A673 (cell line): ENCODE measurements at regions not wholly inside any gene's neighbourhood (a gene's known extent, or its start where the extent isn't known, plus 50 kb on each side); places are given as distances from the start of the nearest gene placed in this dataset.

Experiments
- BruUV-seq: library from RNA; stranded (reverse); fragments of 400-500 nt; replicated peaks from 2 replicates; lab custom pipeline; 2021; lab: Mats Ljungman, UMichigan
- CTCF ChIA-PET: fragments of 300-600 bp; sonication (Branson Sonifier 250); formaldehyde crosslinking; loops from one replicate; lab custom pipeline; 2022; ENCODE audit warnings: antibody characterized with exemption; lab: Charles Lee
- POLR2A ChIA-PET: fragments of 300-600 bp; sonication (Branson Sonifier 250); formaldehyde crosslinking; loops from one replicate; lab custom pipeline; 2022; ENCODE audit warnings: antibody characterized with exemption; ENCODE audit not compliant: low non-redundant PET; lab: Charles Lee
- DNase-seq: peaks from one replicate; pipeline ENCODE4 v3.0.0-alpha.2; 2015; ENCODE audit warnings: low spot score
- H3K27ac ChIP-seq: fragments of 200-600 bp; sonication (generic); 2 replicates; pipeline ENCODE4 v1.5.1; 2016; ENCODE audit warnings: mixed run types, low read depth, mild to moderate bottlenecking, mixed read lengths, antibody characterized with exemption, low read length; ENCODE audit not compliant: poor library complexity, severe bottlenecking
- H3K27me3 ChIP-seq: fragments of 200-600 bp; sonication (generic); replicated peaks from 2 replicates; pipeline ENCODE4 v1.6.1; 2017; ENCODE audit warnings: mixed run types, low read depth, mild to moderate bottlenecking, mixed read lengths, antibody characterized with exemption, low read length; ENCODE audit not compliant: insufficient read depth, poor library complexity
- H3K36me3 ChIP-seq: fragments of 200-600 bp; sonication (generic); 2 replicates; pipeline ENCODE4 v1.6.1; 2016; ENCODE audit warnings: mixed run types, mild to moderate bottlenecking, mixed read lengths, antibody characterized with exemption, low read length; ENCODE audit not compliant: insufficient read depth, poor library complexity, severe bottlenecking
- H3K4me1 ChIP-seq: fragments of 200-600 bp; sonication (generic); 2 replicates; pipeline ENCODE4 v1.6.1; 2017; ENCODE audit warnings: mixed run types, mild to moderate bottlenecking, mixed read lengths, antibody characterized with exemption, low read length; ENCODE audit not compliant: insufficient read depth, poor library complexity, severe bottlenecking
- H3K4me3 ChIP-seq: fragments of 200-600 bp; sonication (generic); 2 replicates; pipeline ENCODE4 v1.5.1; 2016; ENCODE audit warnings: low read depth, mixed run types, mild to moderate bottlenecking, mixed read lengths, low read length; ENCODE audit not compliant: poor library complexity, severe bottlenecking
- H3K9me3 ChIP-seq: fragments of 200-600 bp; sonication (generic); 2 replicates; pipeline ENCODE4 v1.6.1; 2016; ENCODE audit warnings: mixed run types, low read depth, mild to moderate bottlenecking, mixed read lengths, antibody characterized with exemption, low read length; ENCODE audit not compliant: poor library complexity, severe bottlenecking
- EZH2 ChIP-seq: fragments of 200-600 bp; sonication (generic); IDR thresholded peaks from 2 replicates; pipeline ENCODE4 v1.6.1; 2017; ENCODE audit warnings: borderline replicate concordance, low read depth, mild to moderate bottlenecking, mixed read lengths, antibody characterized with exemption, low read length; ENCODE audit not compliant: poor library complexity, severe bottlenecking
- intact Hi-C: fragments of 100-400 bp; cut with micrococcal nuclease; formaldehyde crosslinking; loops from one replicate; pipeline ENCODE4 v1.10.0; 2022; ENCODE audit not compliant: unreplicated experiment
- TF ChIP-seq, protein P1 (sequence below): fragments of 300-800, 200-600 bp; sonication (generic); conservative IDR thresholded peaks from 2 replicates; pipeline ENCODE4 v1.5.1; 2017; ENCODE audit warnings: low read depth, mild to moderate bottlenecking, antibody characterized with exemption, low read length, moderate library complexity, mixed read lengths

DNA sequence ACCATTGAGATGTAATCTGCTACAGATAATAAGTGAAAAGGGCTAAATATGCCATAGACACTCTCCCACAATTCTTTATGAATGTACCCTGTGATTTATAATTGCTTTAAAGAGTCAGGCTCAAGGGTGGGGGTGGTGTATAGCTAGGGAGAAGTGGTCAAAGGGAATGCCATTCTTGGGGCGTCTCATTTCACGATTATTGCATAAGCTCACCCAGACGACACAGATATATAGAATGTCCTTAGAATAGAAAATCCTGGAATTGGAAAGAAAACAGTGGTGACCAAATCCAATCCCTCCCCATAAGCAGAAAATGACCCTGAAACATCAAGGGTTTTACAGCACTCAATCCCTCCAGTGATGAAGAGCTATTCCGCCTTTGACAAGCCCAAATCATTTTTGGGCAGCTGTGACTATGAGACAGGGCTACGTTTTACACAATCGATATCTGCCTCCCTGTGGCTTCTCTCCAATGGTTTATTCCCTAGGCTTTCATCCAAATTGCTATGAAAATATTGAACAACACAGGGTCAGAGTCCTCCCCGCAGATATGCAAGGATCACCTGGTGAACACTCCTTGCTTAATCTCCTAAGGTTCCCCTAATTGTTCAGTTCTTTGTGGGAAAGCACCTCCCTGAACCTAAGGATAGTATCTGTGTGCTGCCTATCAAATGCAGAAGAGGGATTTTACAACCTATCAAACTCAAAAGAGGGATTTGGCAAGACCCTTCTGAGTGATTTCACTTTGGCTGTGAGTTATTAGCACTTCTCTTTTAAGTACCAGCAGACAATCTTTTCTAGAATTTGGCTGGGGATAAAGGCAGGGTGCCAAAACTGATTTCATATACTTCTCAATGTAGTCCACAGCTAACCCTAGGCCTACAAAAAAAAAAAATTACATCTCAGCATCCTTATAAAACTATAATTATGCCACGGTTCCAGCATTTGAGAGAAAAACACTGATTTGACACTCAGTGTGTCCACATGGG is 144.9 kb upstream of the CDH6 start:
- Histone ChIP-seq H3K4me1 (peaks cover 30% of the 10 kb centered on the region), H3K4me3 (no peak overlapping the region), H3K27ac (no peak overlapping the region), H3K27me3 (no peaks in the 10 kb centered on the region), H3K36me3 (no peaks in the 10 kb centered on the region), H3K9me3 (no peaks in the 10 kb centered on the region)
- intact Hi-C loops: no loop called here
- DNase-seq: peak; percentile 42
- TF ChIP-seq EZH2: no peak
- TF ChIP-seq, protein P1, sequence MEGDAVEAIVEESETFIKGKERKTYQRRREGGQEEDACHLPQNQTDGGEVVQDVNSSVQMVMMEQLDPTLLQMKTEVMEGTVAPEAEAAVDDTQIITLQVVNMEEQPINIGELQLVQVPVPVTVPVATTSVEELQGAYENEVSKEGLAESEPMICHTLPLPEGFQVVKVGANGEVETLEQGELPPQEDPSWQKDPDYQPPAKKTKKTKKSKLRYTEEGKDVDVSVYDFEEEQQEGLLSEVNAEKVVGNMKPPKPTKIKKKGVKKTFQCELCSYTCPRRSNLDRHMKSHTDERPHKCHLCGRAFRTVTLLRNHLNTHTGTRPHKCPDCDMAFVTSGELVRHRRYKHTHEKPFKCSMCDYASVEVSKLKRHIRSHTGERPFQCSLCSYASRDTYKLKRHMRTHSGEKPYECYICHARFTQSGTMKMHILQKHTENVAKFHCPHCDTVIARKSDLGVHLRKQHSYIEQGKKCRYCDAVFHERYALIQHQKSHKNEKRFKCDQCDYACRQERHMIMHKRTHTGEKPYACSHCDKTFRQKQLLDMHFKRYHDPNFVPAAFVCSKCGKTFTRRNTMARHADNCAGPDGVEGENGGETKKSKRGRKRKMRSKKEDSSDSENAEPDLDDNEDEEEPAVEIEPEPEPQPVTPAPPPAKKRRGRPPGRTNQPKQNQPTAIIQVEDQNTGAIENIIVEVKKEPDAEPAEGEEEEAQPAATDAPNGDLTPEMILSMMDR: no peak
- ChIA-PET POLR2A (no interaction called here), CTCF (no interaction called here)
- no TSS peak for BruUV-seq

DNA sequence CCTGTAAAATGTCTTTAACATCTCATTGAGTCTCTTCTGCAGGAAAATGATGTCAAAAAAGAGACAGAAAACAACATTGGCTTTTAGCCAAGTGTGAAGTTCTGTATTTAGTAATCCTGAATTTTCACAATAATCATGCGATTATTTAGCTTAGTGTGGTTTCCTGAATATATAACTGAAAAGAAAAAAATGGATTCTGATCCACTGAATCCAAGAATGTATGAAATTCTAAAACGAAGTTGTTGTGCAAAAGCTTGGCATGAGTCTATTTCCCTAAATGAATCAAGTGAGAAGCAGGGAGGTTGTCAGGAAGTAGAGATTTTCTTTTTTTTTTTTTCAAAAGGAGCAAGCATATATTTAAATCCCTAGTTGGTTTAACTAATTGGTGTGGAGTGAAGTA is 145.9 kb upstream of the CDH6 start:
- H3K27ac ChIP-seq: no peak overlapping the region
- no peaks in the 10 kb centered on the region for H3K27me3 ChIP-seq
- ChIA-PET POLR2A (no interaction called here), CTCF (no interaction called here)
- H3K4me1 ChIP-seq: peaks cover 30% of the 10 kb centered on the region
- BruUV-seq: no TSS peak
- H3K4me3 ChIP-seq: no peak overlapping the region
- no peak for TF ChIP-seq EZH2
- TF ChIP-seq, protein P1: no peak
- no peaks in the 10 kb centered on the region for H3K9me3 ChIP-seq
- DNase-seq: peak; percentile 50
- H3K36me3 ChIP-seq: no peaks in the 10 kb centered on the region
- intact Hi-C loops: no loop called here

DNA sequence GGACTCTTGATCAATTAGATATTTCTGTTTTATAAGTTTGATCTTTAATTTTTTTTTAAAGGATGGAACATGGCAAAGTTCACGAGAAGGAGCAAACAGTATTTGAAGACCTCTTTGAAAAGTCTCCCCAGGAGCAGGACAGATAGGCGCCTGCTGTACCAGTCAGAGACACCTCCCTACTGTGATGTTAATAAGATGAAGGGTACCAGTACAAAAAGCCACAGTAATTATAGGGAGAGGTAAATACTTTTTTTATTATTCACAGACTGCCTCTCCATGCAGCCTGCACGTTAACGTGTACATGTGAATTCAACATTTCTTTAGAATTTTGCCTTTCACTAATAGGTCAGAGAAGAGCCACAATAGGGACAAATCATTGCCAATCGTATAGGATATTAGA is 146.5 kb upstream of the CDH6 start:
- no TSS peak for BruUV-seq
- no peaks in the 10 kb centered on the region for H3K9me3 ChIP-seq
- H3K4me1 ChIP-seq: peaks cover 30% of the 10 kb centered on the region
- no peak overlapping the region for H3K4me3 ChIP-seq
- ChIA-PET POLR2A (no interaction called here), CTCF (no interaction called here)
- H3K27me3 ChIP-seq: no peaks in the 10 kb centered on the region
- intact Hi-C loops: no loop called here
- H3K27ac ChIP-seq: no peak overlapping the region
- TF ChIP-seq, protein P1: no peak
- TF ChIP-seq EZH2: no peak
- peak; percentile 20 for DNase-seq
- H3K36me3 ChIP-seq: no peaks in the 10 kb centered on the region
